PFSK-1 (cell line): ENCODE measurements at regions not wholly inside any gene's neighbourhood (a gene's known extent, or its start where the extent isn't known, plus 50 kb on each side); places are given as distances from the start of the nearest gene placed in this dataset.

Experiments
- POLR2AphosphoS5 ChIP-seq: IDR thresholded peaks from 2 replicates; pipeline ENCODE4 v1.6.1; 2012; ENCODE audit warnings: low read depth, mild to moderate bottlenecking, control low read depth, low read length, moderate library complexity
- SIN3A ChIP-seq: IDR thresholded peaks from 2 replicates; pipeline ENCODE4 v1.6.1; 2012; ENCODE audit warnings: mild to moderate bottlenecking, low read length, moderate library complexity, borderline replicate concordance; ENCODE audit not compliant: insufficient read depth
- TF ChIP-seq, protein P1 (sequence below), 2 experiments: IDR thresholded peaks; 2 replicates each; pipeline versions ENCODE4 v1.6.1 to v1.8.0; 2011 to 2012; ENCODE audit warnings: low read depth in 2 of 2, low read length in 2 of 2, control low read depth in 1 of 2, inconsistent platforms in 1 of 2, mild to moderate bottlenecking in 1 of 2, moderate library complexity in 1 of 2; ENCODE audit not compliant: insufficient read depth in 1 of 2

DNA sequence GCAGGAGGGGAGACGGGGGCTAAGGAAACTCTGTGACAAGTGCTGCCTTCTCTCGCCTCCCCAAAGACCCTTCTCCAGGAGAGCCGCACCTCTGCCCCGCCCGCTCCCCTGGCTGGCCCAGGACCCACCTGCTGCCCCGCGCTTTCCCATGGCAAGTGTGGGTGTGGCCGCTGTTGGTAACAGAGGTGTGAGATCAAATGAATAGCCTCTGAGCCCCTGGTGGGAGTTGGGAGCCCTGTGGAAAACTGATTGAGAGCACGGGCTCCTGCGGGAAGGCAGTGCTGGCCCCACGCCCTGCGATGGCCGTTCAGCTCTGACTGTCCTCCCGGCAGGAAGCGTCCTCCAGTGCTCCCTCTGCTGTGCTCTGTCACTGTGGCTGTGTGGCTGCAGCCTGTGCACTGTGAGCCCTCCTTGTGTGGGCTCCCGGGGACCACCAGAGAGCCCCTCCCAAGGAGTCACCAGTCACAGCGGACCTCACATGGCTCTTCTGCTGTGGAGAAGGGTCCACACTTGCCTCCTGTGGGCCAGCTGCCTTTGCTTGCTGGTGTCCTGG lies 1275.9 kb downstream of the BRD1 start:
- TF ChIP-seq POLR2AphosphoS5 (no peak), SIN3A (no peak)
- TF ChIP-seq, protein P1, sequence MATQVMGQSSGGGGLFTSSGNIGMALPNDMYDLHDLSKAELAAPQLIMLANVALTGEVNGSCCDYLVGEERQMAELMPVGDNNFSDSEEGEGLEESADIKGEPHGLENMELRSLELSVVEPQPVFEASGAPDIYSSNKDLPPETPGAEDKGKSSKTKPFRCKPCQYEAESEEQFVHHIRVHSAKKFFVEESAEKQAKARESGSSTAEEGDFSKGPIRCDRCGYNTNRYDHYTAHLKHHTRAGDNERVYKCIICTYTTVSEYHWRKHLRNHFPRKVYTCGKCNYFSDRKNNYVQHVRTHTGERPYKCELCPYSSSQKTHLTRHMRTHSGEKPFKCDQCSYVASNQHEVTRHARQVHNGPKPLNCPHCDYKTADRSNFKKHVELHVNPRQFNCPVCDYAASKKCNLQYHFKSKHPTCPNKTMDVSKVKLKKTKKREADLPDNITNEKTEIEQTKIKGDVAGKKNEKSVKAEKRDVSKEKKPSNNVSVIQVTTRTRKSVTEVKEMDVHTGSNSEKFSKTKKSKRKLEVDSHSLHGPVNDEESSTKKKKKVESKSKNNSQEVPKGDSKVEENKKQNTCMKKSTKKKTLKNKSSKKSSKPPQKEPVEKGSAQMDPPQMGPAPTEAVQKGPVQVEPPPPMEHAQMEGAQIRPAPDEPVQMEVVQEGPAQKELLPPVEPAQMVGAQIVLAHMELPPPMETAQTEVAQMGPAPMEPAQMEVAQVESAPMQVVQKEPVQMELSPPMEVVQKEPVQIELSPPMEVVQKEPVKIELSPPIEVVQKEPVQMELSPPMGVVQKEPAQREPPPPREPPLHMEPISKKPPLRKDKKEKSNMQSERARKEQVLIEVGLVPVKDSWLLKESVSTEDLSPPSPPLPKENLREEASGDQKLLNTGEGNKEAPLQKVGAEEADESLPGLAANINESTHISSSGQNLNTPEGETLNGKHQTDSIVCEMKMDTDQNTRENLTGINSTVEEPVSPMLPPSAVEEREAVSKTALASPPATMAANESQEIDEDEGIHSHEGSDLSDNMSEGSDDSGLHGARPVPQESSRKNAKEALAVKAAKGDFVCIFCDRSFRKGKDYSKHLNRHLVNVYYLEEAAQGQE (IDR thresholded peaks at IDR 0.05; ENCODE audit: insufficient read depth in 1 of 2, low read depth in 2 of 2, low read length in 2 of 2), result no peak
